Colonic mucosa (tissue), 4 donors: ENCODE measurements at regions not wholly inside any gene's neighbourhood (a gene's known extent, or its start where the extent isn't known, plus 50 kb on each side); places are given as distances from the start of the nearest gene placed in this dataset.

ENCODE experiments used
- DNase-seq: peaks from one replicate; pipeline ENCODE4 v3.0.0-alpha.2; 2020
- H3K27ac ChIP-seq: fragments of 200-600 bp; one replicate; pipeline ENCODE4 v1.8.0; 2021
- H3K27me3 ChIP-seq: fragments of 200-600 bp; one replicate; pipeline ENCODE4 v1.8.0; 2021
- H3K36me3 ChIP-seq: fragments of 200-600 bp; one replicate; pipeline ENCODE4 v1.8.0; 2021
- H3K4me1 ChIP-seq: fragments of 200-600 bp; one replicate; pipeline ENCODE4 v1.8.0; 2021; ENCODE audit warnings: mild to moderate bottlenecking
- H3K4me3 ChIP-seq: fragments of 200-600 bp; one replicate; pipeline ENCODE4 v1.8.0; 2021
- H3K9ac ChIP-seq, 2 donors: one replicate each; pipeline ENCODE4 v1.7.0; 2013; ENCODE audit warnings: control low read depth in 2 of 2, low read depth in 2 of 2, low read length in 2 of 2
- H3K9me3 ChIP-seq: fragments of 200-600 bp; one replicate; pipeline ENCODE4 v1.8.0; 2021
- CTCF ChIP-seq: fragments of 200-600 bp; IDR thresholded peaks from one replicate; pipeline ENCODE4 v1.8.0; 2022; ENCODE audit warnings: antibody characterized with exemption, mild to moderate bottlenecking
- intact Hi-C: fragments of 100-400 bp; cut with DNase I; formaldehyde crosslinking; loops from one replicate; pipeline ENCODE4 v1.14.1; 2022
- donor health status: healthy.
- donor health status: DM: no; HTN: no; CAD: no.
- donor health status: DM: no; HTN: no; CAD: no.

- no peaks in the 10 kb centered on the region for H3K9me3 ChIP-seq
- H3K9ac ChIP-seq = no peak overlapping the region
- H3K4me1 ChIP-seq = no peaks in the 10 kb centered on the region
- H3K4me3 ChIP-seq = no peak overlapping the region
- H3K36me3 ChIP-seq = no peaks in the 10 kb centered on the region
- no peak for TF ChIP-seq CTCF
- no peaks in the 10 kb centered on the region for H3K27me3 ChIP-seq
- H3K27ac ChIP-seq = no peak overlapping the region
- intact Hi-C loops = no loop called here
- no peak for DNase-seq
Measured at GRCh38 chr9:130785053-130785452, 50.0 kb upstream of the ABL1 start.
